IMR-90 (cell line): ENCODE measurements at regions not wholly inside any gene's neighbourhood (a gene's known extent, or its start where the extent isn't known, plus 50 kb on each side); places are given as distances from the start of the nearest gene placed in this dataset.

Experiments
- ATAC-seq: fragments of 200-7000 bp; cut with Tn5 transposase; 2 replicates; pipeline ENCODE4 v1.9.1; 2020; ENCODE audit warnings: low read depth, mild to moderate bottlenecking, moderate library complexity
- BruUV-seq: library from RNA; stranded (reverse); fragments of 400-500 nt; replicated peaks from 2 replicates; lab custom pipeline; 2021; lab: Mats Ljungman, UMichigan
- CTCF ChIA-PET: fragments of 300-600 bp; formaldehyde crosslinking; extraction: SDS; loops from one replicate; lab custom pipeline; 2021; ENCODE audit warnings: antibody characterized with exemption; lab: Yijun Ruan, JAX
- POLR2A ChIA-PET: fragments of 300-600 bp; sonication (Branson Sonifier 250); formaldehyde crosslinking; loops from one replicate; lab custom pipeline; 2022; ENCODE audit warnings: antibody characterized with exemption; ENCODE audit not compliant: unreplicated experiment; lab: Charles Lee
- DNase-seq: peaks from one replicate; pipeline ENCODE4 v3.0.0; 2013
- H2AFZ ChIP-seq: replicated peaks from 2 replicates; pipeline ENCODE3; 2013; ENCODE audit warnings: low read length, mild to moderate bottlenecking; ENCODE audit not compliant: poor library complexity
- H2AK5ac ChIP-seq: 2 replicates; pipeline ENCODE4 v1.6.1; 2013; ENCODE audit warnings: low read depth, low read length, inconsistent platforms
- H2AK9ac ChIP-seq: replicated peaks from 2 replicates; pipeline ENCODE3; 2013; ENCODE audit warnings: mild to moderate bottlenecking, low read depth, low read length, moderate library complexity; ENCODE audit not compliant: poor library complexity
- H2BK120ac ChIP-seq: 2 replicates; pipeline ENCODE4 v1.6.1; 2013; ENCODE audit warnings: low read depth, low read length, inconsistent platforms
- H2BK15ac ChIP-seq: 3 replicates; pipeline ENCODE4 v1.6.1; 2013; ENCODE audit warnings: low read depth, low read length, inconsistent platforms
- H2BK20ac ChIP-seq: 2 replicates; pipeline ENCODE4 v1.6.1; 2013; ENCODE audit warnings: low read depth, mild to moderate bottlenecking, inconsistent platforms, low read length, moderate library complexity
- H2BK5ac ChIP-seq: 2 replicates; pipeline ENCODE4 v1.6.1; 2013; ENCODE audit warnings: mild to moderate bottlenecking, low read depth, low read length, inconsistent platforms; ENCODE audit not compliant: poor library complexity, severe bottlenecking
- H3K14ac ChIP-seq: replicated peaks from 2 replicates; pipeline ENCODE4 v1.6.1; 2013; ENCODE audit warnings: low read depth, low read length, inconsistent platforms
- H3K18ac ChIP-seq: 2 replicates; pipeline ENCODE4 v1.6.1; 2013; ENCODE audit warnings: low read depth, low read length, control low read depth
- H3K23ac ChIP-seq: 2 replicates; pipeline ENCODE4 v1.6.1; 2013; ENCODE audit warnings: low read depth, low read length, inconsistent platforms
- H3K27ac ChIP-seq: 2 replicates; pipeline ENCODE4 v1.5.1; 2013; ENCODE audit warnings: mild to moderate bottlenecking, control low read depth, low read length; ENCODE audit not compliant: insufficient read depth
- H3K27me3 ChIP-seq: 2 replicates; pipeline ENCODE4 v1.6.1; 2013; ENCODE audit warnings: low read length; ENCODE audit not compliant: control insufficient read depth, insufficient read depth
- H3K36me3 ChIP-seq: 2 replicates; pipeline ENCODE4 v1.6.1; 2013; ENCODE audit warnings: low read length, mixed read lengths; ENCODE audit not compliant: control insufficient read depth, insufficient read depth
- H3K4ac ChIP-seq: 2 replicates; pipeline ENCODE4 v1.6.1; 2013; ENCODE audit warnings: low read depth, low read length, inconsistent platforms
- H3K4me1 ChIP-seq: 2 replicates; pipeline ENCODE4 v1.6.1; 2013; ENCODE audit warnings: low read length, mixed read lengths; ENCODE audit not compliant: control insufficient read depth, insufficient read depth
- H3K4me2 ChIP-seq: 2 replicates; pipeline ENCODE4 v1.6.1; 2013; ENCODE audit warnings: low read depth, mild to moderate bottlenecking, control low read depth, low read length, moderate library complexity
- H3K4me3 ChIP-seq: 2 replicates; pipeline ENCODE4 v1.5.1; 2013; ENCODE audit warnings: low read depth, mild to moderate bottlenecking, control low read depth, low read length, moderate library complexity; ENCODE audit not compliant: insufficient read depth
- H3K56ac ChIP-seq: 2 replicates; pipeline ENCODE4 v1.6.1; 2013; ENCODE audit warnings: low read length, inconsistent platforms; ENCODE audit not compliant: insufficient read depth; ENCODE audit errors: extremely low read depth
- H3K79me1 ChIP-seq, 2 experiments: 2 replicates each; pipeline ENCODE4 v1.6.1; 2013; ENCODE audit warnings: low read length in 2 of 2, inconsistent platforms in 1 of 2, low read depth in 1 of 2
- H3K9ac ChIP-seq: 2 replicates; pipeline ENCODE4 v1.6.1; 2013; ENCODE audit warnings: low read depth, low read length, control low read depth
- H3K9me1 ChIP-seq: 2 replicates; pipeline ENCODE4 v1.6.1; 2013; ENCODE audit warnings: low read length, inconsistent platforms; ENCODE audit not compliant: insufficient read depth
- H3K9me3 ChIP-seq: 2 replicates; pipeline ENCODE4 v1.6.1; 2013; ENCODE audit warnings: low read length; ENCODE audit not compliant: control insufficient read depth, insufficient read depth
- H4K20me1 ChIP-seq: 2 replicates; pipeline ENCODE4 v1.6.1; 2013; ENCODE audit warnings: low read length, inconsistent platforms; ENCODE audit not compliant: insufficient read depth
- H4K5ac ChIP-seq: 2 replicates; pipeline ENCODE4 v1.6.1; 2013; ENCODE audit warnings: mild to moderate bottlenecking, low read depth, low read length, control low read depth
- H4K8ac ChIP-seq, 2 experiments: 2 replicates each; pipeline ENCODE4 v1.6.1; 2013; ENCODE audit warnings: low read depth in 2 of 2, low read length in 2 of 2, control low read depth in 1 of 2, inconsistent platforms in 1 of 2
- H4K91ac ChIP-seq: 2 replicates; pipeline ENCODE4 v1.6.1; 2013; ENCODE audit warnings: low read depth, low read length, inconsistent platforms; ENCODE audit not compliant: insufficient read depth
- BHLHE40 ChIP-seq: fragments of 150-350 bp; IDR thresholded peaks from 2 replicates; pipeline ENCODE4 v1.6.1; 2016; ENCODE audit warnings: mild to moderate bottlenecking, low read depth, low read length
- RAD21 ChIP-seq: IDR thresholded peaks from 2 replicates; pipeline ENCODE4 v1.6.1; 2012; ENCODE audit warnings: low read length, improper control_type of control experiment
- RFX5 ChIP-seq: IDR thresholded peaks from 2 replicates; pipeline ENCODE4 v1.8.0; 2012; ENCODE audit warnings: low read depth, mild to moderate bottlenecking, low read length, moderate library complexity
- WGBS, 2 experiments: methylation state at CpG; one replicate each; pipeline versions ENCODE4 v1.1.5 to v1.1.7; 2013; ENCODE audit warnings: missing lambda C conversion rate in 2 of 2; ENCODE audit not compliant: insufficient read length in 1 of 2; ENCODE audit errors: extremely low coverage in 2 of 2; 5-methylcytosine and 5-hydroxymethylcytosine counted together
- dilution Hi-C: fragments of 300-500 bp; cut with HindIII; formaldehyde crosslinking; loops from one replicate; pipeline ENCODE4 v1.14.3; 2018; ENCODE audit warnings: low sequenced_read_pairs; ENCODE audit not compliant: unreplicated experiment
- in situ Hi-C: fragments of 300-500 bp; cut with MboI; formaldehyde crosslinking; loops from 3 replicates; pipeline ENCODE4 v1.14.3; 2019; ENCODE audit warnings: low sequenced_read_pairs, inconsistent platforms, mixed read lengths
- intact Hi-C: fragments of 100-400 bp; cut with micrococcal nuclease; formaldehyde crosslinking; loops from 2 replicates; pipeline ENCODE4 v1.10.0; 2022
- TF ChIP-seq, protein P1 (sequence below): fragments of 150-350 bp; IDR thresholded peaks from 2 replicates; pipeline ENCODE4 v1.6.1; 2016; ENCODE audit warnings: low read depth, mild to moderate bottlenecking, low read length, moderate library complexity, borderline replicate concordance

DNA sequence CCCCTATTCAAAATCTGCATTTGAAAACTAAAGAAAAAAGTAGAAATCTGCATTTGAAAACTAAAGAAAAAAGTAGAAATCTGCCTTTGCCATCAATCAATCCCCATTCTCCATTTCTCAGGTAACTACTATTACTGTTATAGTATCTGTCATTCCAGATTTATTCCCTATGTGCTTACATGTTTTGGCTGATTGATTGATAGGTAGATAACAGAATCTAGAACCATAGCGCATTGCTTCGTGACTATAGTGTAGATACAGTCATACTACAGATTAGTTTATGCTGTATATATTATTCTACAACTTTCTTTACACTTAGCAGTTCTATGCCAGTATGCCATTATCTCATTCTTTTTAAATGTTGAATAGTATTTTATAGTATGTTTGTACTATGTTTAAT, 163.0 kb downstream of the SIM1 start:
- ChIA-PET POLR2A (no interaction called here), CTCF (no interaction called here)
- no peak overlapping the region for H3K27ac ChIP-seq
- in situ Hi-C loops (no loop called here), intact Hi-C loops (loop anchor here (5.0 kb wide), 1 partner anchor 41 kb away; no protein-coding TSS in a partner anchor), dilution Hi-C loops (no loop called here)
- H4K8ac ChIP-seq, result no peak overlapping the region
- H3K18ac ChIP-seq, result no peak overlapping the region
- no peak overlapping the region for H2AFZ ChIP-seq
- no peak overlapping the region for H3K56ac ChIP-seq
- H2BK5ac ChIP-seq, result no peak overlapping the region
- H3K79me1 ChIP-seq, result no peaks in the 10 kb centered on the region
- no peak overlapping the region for H3K9ac ChIP-seq
- no peaks in the 10 kb centered on the region for H3K9me3 ChIP-seq
- no peak overlapping the region for H2AK5ac ChIP-seq
- H3K27me3 ChIP-seq, result no peaks in the 10 kb centered on the region
- peak overlapping the region; percentile 74; the same call in 1 of the 2 replicates for H3K14ac ChIP-seq
- H2AK9ac ChIP-seq, result no peak overlapping the region
- peak overlapping the region; percentile 75; the same call in 1 of the 2 replicates for H2BK20ac ChIP-seq
- no peak overlapping the region for H3K4me3 ChIP-seq
- H2BK15ac ChIP-seq, result peak overlapping the region; percentile 48; the same call in 1 of the 3 replicates
- no peak overlapping the region for H3K23ac ChIP-seq
- TF ChIP-seq, protein P1, sequence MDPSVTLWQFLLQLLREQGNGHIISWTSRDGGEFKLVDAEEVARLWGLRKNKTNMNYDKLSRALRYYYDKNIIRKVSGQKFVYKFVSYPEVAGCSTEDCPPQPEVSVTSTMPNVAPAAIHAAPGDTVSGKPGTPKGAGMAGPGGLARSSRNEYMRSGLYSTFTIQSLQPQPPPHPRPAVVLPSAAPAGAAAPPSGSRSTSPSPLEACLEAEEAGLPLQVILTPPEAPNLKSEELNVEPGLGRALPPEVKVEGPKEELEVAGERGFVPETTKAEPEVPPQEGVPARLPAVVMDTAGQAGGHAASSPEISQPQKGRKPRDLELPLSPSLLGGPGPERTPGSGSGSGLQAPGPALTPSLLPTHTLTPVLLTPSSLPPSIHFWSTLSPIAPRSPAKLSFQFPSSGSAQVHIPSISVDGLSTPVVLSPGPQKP, result no peak
- TF ChIP-seq BHLHE40 (no peak), RAD21 (no peak), RFX5 (no peak)
- BruUV-seq, result no TSS peak
- no peak overlapping the region for H4K5ac ChIP-seq
- peak overlapping the region; percentile 85 for H2BK120ac ChIP-seq
- no peaks in the 10 kb centered on the region for H4K20me1 ChIP-seq
- no peak overlapping the region for H4K91ac ChIP-seq
- no CpG with 5 or more reads among the region's 2 CpGs for WGBS, 2 experiments
- H3K4ac ChIP-seq, result no peak overlapping the region; the same call in 1 of the 2 replicates
- ATAC-seq (no peak), DNase-seq (no peak)
- peaks cover 7% of the 10 kb centered on the region; the same call in 1 of the 2 replicates for H3K4me1 ChIP-seq
- peaks cover 3% of the 10 kb centered on the region for H3K9me1 ChIP-seq
- no peaks in the 10 kb centered on the region for H3K36me3 ChIP-seq
- H3K4me2 ChIP-seq, result no peak overlapping the region
